ENCODE measurements at regions not wholly inside any gene's neighbourhood (a gene's known extent, or its start where the extent isn't known, plus 50 kb on each side); places are given as distances from the start of the nearest gene placed in this dataset.

GRCh38 chr1:194600716-194601115 lies 1414.3 kb upstream of the B3GALT2 start:
- Mint-ChIP-seq H3K27ac (no peak overlapping the region), H3K4me3 (no peak overlapping the region), H3K4me1 (ENCODE audit: low read depth) (no peaks in the 10 kb centered on the region), H3K9me3 (no peaks in the 10 kb centered on the region), H3K27me3 (ENCODE audit: low read depth) (no peaks in the 10 kb centered on the region), H3K36me3 (ENCODE audit: low read depth) (no peaks in the 10 kb centered on the region)
- no peak for DNase-seq
- CTCF ChIA-PET, result no interaction called here
- intact Hi-C loops (cut with micrococcal nuclease), result no loop called here

- no peak for DNase-seq
- Mint-ChIP-seq H3K27me3 (ENCODE audit: low read depth) (no peaks in the 10 kb centered on the region), H3K4me1 (ENCODE audit: low read depth) (no peaks in the 10 kb centered on the region), H3K9me3 (no peaks in the 10 kb centered on the region), H3K4me3 (no peak overlapping the region), H3K36me3 (ENCODE audit: low read depth) (no peaks in the 10 kb centered on the region), H3K27ac (no peak overlapping the region)
- intact Hi-C loops (cut with micrococcal nuclease), result no loop called here
- CTCF ChIA-PET, result no interaction called here
Observed at GRCh38 chr1:194598098-194598497, 1411.7 kb upstream of the B3GALT2 start.

GRCh38 chr1:194586302-194586701 lies 1399.9 kb upstream of the B3GALT2 start:
- Mint-ChIP-seq H3K4me3 (no peak overlapping the region), H3K4me1 (ENCODE audit: low read depth) (no peaks in the 10 kb centered on the region), H3K9me3 (no peaks in the 10 kb centered on the region), H3K36me3 (ENCODE audit: low read depth) (no peaks in the 10 kb centered on the region), H3K27me3 (ENCODE audit: low read depth) (no peaks in the 10 kb centered on the region), H3K27ac (no peak overlapping the region)
- CTCF ChIA-PET, result no interaction called here
- DNase-seq, result no peak
- intact Hi-C loops (cut with micrococcal nuclease), result no loop called here

GRCh38 chr1:194584052-194584451 lies 1397.6 kb upstream of the B3GALT2 start:
- Mint-ChIP-seq H3K9me3 (no peaks in the 10 kb centered on the region), H3K27ac (no peak overlapping the region), H3K36me3 (ENCODE audit: low read depth) (no peaks in the 10 kb centered on the region), H3K27me3 (ENCODE audit: low read depth) (no peaks in the 10 kb centered on the region), H3K4me1 (ENCODE audit: low read depth) (no peaks in the 10 kb centered on the region), H3K4me3 (no peak overlapping the region)
- intact Hi-C loops (cut with micrococcal nuclease), result no loop called here
- DNase-seq, result no peak
- CTCF ChIA-PET, result no interaction called here

GRCh38 chr1:194570476-194570875 lies 1384.1 kb upstream of the B3GALT2 start:
- Mint-ChIP-seq H3K27me3 (ENCODE audit: low read depth) (no peaks in the 10 kb centered on the region), H3K4me3 (no peak overlapping the region), H3K36me3 (ENCODE audit: low read depth) (no peaks in the 10 kb centered on the region), H3K4me1 (ENCODE audit: low read depth) (no peaks in the 10 kb centered on the region), H3K9me3 (no peaks in the 10 kb centered on the region), H3K27ac (no peak overlapping the region)
- intact Hi-C loops (cut with micrococcal nuclease), result no loop called here
- CTCF ChIA-PET, result no interaction called here
- DNase-seq, result no peak

- CTCF ChIA-PET, result no interaction called here
- no peak overlapping the region for H3K27ac Mint-ChIP-seq
Observed at GRCh38 chr1:194568610-194569009, 1382.2 kb upstream of the B3GALT2 start.

GRCh38 chr1:194548071-194548470 lies 1361.7 kb upstream of the B3GALT2 start:
- no peaks in the 10 kb centered on the region for H3K36me3 Mint-ChIP-seq (ENCODE audit: low read depth)
- no peaks in the 10 kb centered on the region for H3K4me1 Mint-ChIP-seq (ENCODE audit: low read depth)
- no peaks in the 10 kb centered on the region for H3K9me3 Mint-ChIP-seq
- H3K27ac Mint-ChIP-seq, result no peak overlapping the region
- CTCF ChIA-PET, result no interaction called here
- no peak overlapping the region for H3K4me3 Mint-ChIP-seq
- intact Hi-C loops (cut with micrococcal nuclease), result no loop called here
- no peak for DNase-seq
- no peaks in the 10 kb centered on the region for H3K27me3 Mint-ChIP-seq (ENCODE audit: low read depth)

More at GRCh38 chr1:194568610-194569009, 1382.2 kb upstream of the B3GALT2 start:
- no peaks in the 10 kb centered on the region for H3K9me3 Mint-ChIP-seq
- no peak overlapping the region for H3K4me3 Mint-ChIP-seq
- H3K36me3 Mint-ChIP-seq (ENCODE audit: low read depth), result no peaks in the 10 kb centered on the region
- H3K4me1 Mint-ChIP-seq (ENCODE audit: low read depth), result no peaks in the 10 kb centered on the region
- intact Hi-C loops (cut with micrococcal nuclease), result no loop called here
- no peaks in the 10 kb centered on the region for H3K27me3 Mint-ChIP-seq (ENCODE audit: low read depth)
- no peak for DNase-seq

GRCh38 chr1:194544012-194544411 lies 1357.6 kb upstream of the B3GALT2 start:
- Mint-ChIP-seq H3K36me3 (ENCODE audit: low read depth) (no peaks in the 10 kb centered on the region), H3K9me3 (peaks cover 2% of the 10 kb centered on the region), H3K27me3 (ENCODE audit: low read depth) (no peaks in the 10 kb centered on the region), H3K4me3 (no peak overlapping the region), H3K4me1 (ENCODE audit: low read depth) (no peaks in the 10 kb centered on the region), H3K27ac (no peak overlapping the region)
- CTCF ChIA-PET, result interaction anchor here (0.5 kb wide), 1 partner anchor 333 kb away, joined by 4 read pairs; no protein-coding TSS in a partner anchor
- intact Hi-C loops (cut with micrococcal nuclease), result no loop called here
- no peak for DNase-seq

GRCh38 chr1:194538453-194538852 lies 1352.0 kb upstream of the B3GALT2 start:
- Mint-ChIP-seq H3K4me3 (no peak overlapping the region), H3K4me1 (ENCODE audit: low read depth) (no peaks in the 10 kb centered on the region), H3K36me3 (ENCODE audit: low read depth) (no peaks in the 10 kb centered on the region), H3K27ac (no peak overlapping the region), H3K9me3 (peaks cover 2% of the 10 kb centered on the region), H3K27me3 (ENCODE audit: low read depth) (peaks cover 6% of the 10 kb centered on the region)
- intact Hi-C loops (cut with micrococcal nuclease), result no loop called here
- CTCF ChIA-PET, result no interaction called here
- DNase-seq, result no peak

GRCh38 chr1:194537521-194537920 lies 1351.1 kb upstream of the B3GALT2 start:
- intact Hi-C loops (cut with micrococcal nuclease), result no loop called here
- Mint-ChIP-seq H3K27me3 (ENCODE audit: low read depth) (peaks cover 6% of the 10 kb centered on the region), H3K36me3 (ENCODE audit: low read depth) (no peaks in the 10 kb centered on the region), H3K4me3 (no peak overlapping the region), H3K9me3 (peaks cover 2% of the 10 kb centered on the region), H3K27ac (no peak overlapping the region), H3K4me1 (ENCODE audit: low read depth) (no peaks in the 10 kb centered on the region)
- no peak for DNase-seq
- CTCF ChIA-PET, result no interaction called here

- Mint-ChIP-seq H3K4me3 (no peak overlapping the region), H3K36me3 (ENCODE audit: low read depth) (no peaks in the 10 kb centered on the region), H3K27me3 (ENCODE audit: low read depth) (peaks cover 6% of the 10 kb centered on the region), H3K4me1 (ENCODE audit: low read depth) (no peaks in the 10 kb centered on the region), H3K27ac (no peak overlapping the region), H3K9me3 (no peaks in the 10 kb centered on the region)
- no peak for DNase-seq
- intact Hi-C loops (cut with micrococcal nuclease), result no loop called here
- CTCF ChIA-PET, result no interaction called here
Observed at GRCh38 chr1:194535369-194535768, 1349.0 kb upstream of the B3GALT2 start.

- no peaks in the 10 kb centered on the region for H3K9me3 Mint-ChIP-seq
- H3K27me3 Mint-ChIP-seq (ENCODE audit: low read depth), result peaks cover 6% of the 10 kb centered on the region
- intact Hi-C loops (cut with micrococcal nuclease), result no loop called here
- H3K27ac Mint-ChIP-seq, result no peak overlapping the region
- no peak overlapping the region for H3K4me3 Mint-ChIP-seq
- CTCF ChIA-PET, result no interaction called here
- H3K36me3 Mint-ChIP-seq (ENCODE audit: low read depth), result no peaks in the 10 kb centered on the region
- DNase-seq, result no peak
- no peaks in the 10 kb centered on the region for H3K4me1 Mint-ChIP-seq (ENCODE audit: low read depth)
Observed at GRCh38 chr1:194534784-194535183, 1348.4 kb upstream of the B3GALT2 start.

- H3K4me3 Mint-ChIP-seq, result no peak overlapping the region
- CTCF ChIA-PET, result no interaction called here
- DNase-seq, result no peak
- no peak overlapping the region for H3K27ac Mint-ChIP-seq
- intact Hi-C loops (cut with micrococcal nuclease), result no loop called here
- H3K36me3 Mint-ChIP-seq (ENCODE audit: low read depth), result no peaks in the 10 kb centered on the region
- H3K9me3 Mint-ChIP-seq, result no peaks in the 10 kb centered on the region
- H3K27me3 Mint-ChIP-seq (ENCODE audit: low read depth), result peaks cover 6% of the 10 kb centered on the region
- no peaks in the 10 kb centered on the region for H3K4me1 Mint-ChIP-seq (ENCODE audit: low read depth)
Observed at GRCh38 chr1:194533641-194534040, 1347.2 kb upstream of the B3GALT2 start.

- H3K9me3 Mint-ChIP-seq, result no peaks in the 10 kb centered on the region
- intact Hi-C loops (cut with micrococcal nuclease), result no loop called here
- CTCF ChIA-PET, result no interaction called here
- H3K27me3 Mint-ChIP-seq (ENCODE audit: low read depth), result no peaks in the 10 kb centered on the region
- no peaks in the 10 kb centered on the region for H3K36me3 Mint-ChIP-seq (ENCODE audit: low read depth)
- H3K27ac Mint-ChIP-seq, result no peak overlapping the region
- no peaks in the 10 kb centered on the region for H3K4me1 Mint-ChIP-seq (ENCODE audit: low read depth)
- no peak for DNase-seq
- H3K4me3 Mint-ChIP-seq, result no peak overlapping the region
Observed at GRCh38 chr1:194517567-194517966, 1331.2 kb upstream of the B3GALT2 start.
